ENCODE measurements at regions not wholly inside any gene's neighbourhood (a gene's known extent, or its start where the extent isn't known, plus 50 kb on each side); places are given as distances from the start of the nearest gene placed in this dataset.

- intact Hi-C loops (cut with DNase I; ENCODE audit: low total_unique reads) = no loop called here
- 80 to 85% methylated on average over 2 of the region's 2 CpGs for WGBS, 2 donors
- DNase-seq (ENCODE audit: low spot score in 2 of 2) = no peak
- TF ChIP-seq CTCF (IDR thresholded peaks at IDR 0.05) (no peak), POLR2A (IDR thresholded peaks at IDR 0.05) (no peak)
- H3K4me3 ChIP-seq (ENCODE audit: low read depth, poor library complexity, severe bottlenecking) = no peak overlapping the region
Measured at GRCh38 chr4:181216501-181216900, 1026.7 kb upstream of the TENM3 start.

- 66 to 75% methylated on average over 3 of the region's 3 CpGs for WGBS, 2 donors
- TF ChIP-seq POLR2A (IDR thresholded peaks at IDR 0.05) (no peak), CTCF (IDR thresholded peaks at IDR 0.05) (no peak)
- no peak for DNase-seq (ENCODE audit: low spot score in 2 of 2)
- no peak overlapping the region for H3K4me3 ChIP-seq (ENCODE audit: low read depth, poor library complexity, severe bottlenecking)
- intact Hi-C loops (cut with DNase I; ENCODE audit: low total_unique reads) = no loop called here
Measured at GRCh38 chr4:181219783-181220416, 1023.3 kb upstream of the TENM3 start.

GRCh38 chr4:181224852-181225251, 1018.4 kb upstream of the TENM3 start:
- intact Hi-C loops (cut with DNase I; ENCODE audit: low total_unique reads) = no loop called here
- H3K4me3 ChIP-seq (ENCODE audit: low read depth, poor library complexity, severe bottlenecking) = no peak overlapping the region
- TF ChIP-seq CTCF (IDR thresholded peaks at IDR 0.05) (no peak), POLR2A (IDR thresholded peaks at IDR 0.05) (no peak)
- 82 to 91% methylated on average over 4 of the region's 4 CpGs for WGBS, 2 donors
- no peak for DNase-seq (ENCODE audit: low spot score in 2 of 2)

- no peak for TF ChIP-seq CTCF (IDR thresholded peaks at IDR 0.05)
- TF ChIP-seq POLR2A (IDR thresholded peaks at IDR 0.05) = no peak
- DNase-seq (ENCODE audit: low spot score in 2 of 2) = no peak
- 54% methylated on average over 10 of the region's 10 CpGs for WGBS, 2 donors
- intact Hi-C loops (cut with DNase I; ENCODE audit: low total_unique reads) = no loop called here
- H3K4me3 ChIP-seq (ENCODE audit: low read depth, poor library complexity, severe bottlenecking) = no peak overlapping the region
Measured at GRCh38 chr4:181225616-181226261, 1017.5 kb upstream of the TENM3 start.

GRCh38 chr4:181234951-181235680, 1008.1 kb upstream of the TENM3 start:
- DNase-seq (ENCODE audit: low spot score in 2 of 2) = no peak
- TF ChIP-seq CTCF (IDR thresholded peaks at IDR 0.05) = no peak
- no peak for TF ChIP-seq POLR2A (IDR thresholded peaks at IDR 0.05)
- WGBS, 2 donors = 86 to 87% methylated on average over 13 of the region's 13 CpGs
- intact Hi-C loops (cut with DNase I; ENCODE audit: low total_unique reads) = no loop called here
- no peak overlapping the region for H3K4me3 ChIP-seq (ENCODE audit: low read depth, poor library complexity, severe bottlenecking)
